Activated naive CD8-positive, alpha-beta T cell treated with anti-CD3 and anti-CD28 coated beads, Interleukin-2, amount 10 ng/mL, durations not matched to agents 7 days and 5 days (primary cell): ENCODE measurements at regions not wholly inside any gene's neighbourhood (a gene's known extent, or its start where the extent isn't known, plus 50 kb on each side); places are given as distances from the start of the nearest gene placed in this dataset.
"Not testable (repeated sequence)": the region's sequence is repeated elsewhere in the genome, so short reads cannot be mapped to it uniquely, and the experiment has no call there.

ENCODE experiments used
- ATAC-seq: fragments of 150-1000 bp; cut with Tn5 transposase; one replicate; pipeline ENCODE4 v1.10.0; 2021; ENCODE audit warnings: low read depth, moderate library complexity
- POLR2A ChIA-PET: fragments of 350-600 bp; sonication (Branson Sonifier 250); formaldehyde crosslinking; loops from one replicate; lab custom pipeline; 2021; ENCODE audit warnings: antibody characterized with exemption; lab: Charles Lee
- DNase-seq: peaks from one replicate; pipeline ENCODE4 v3.0.0; 2021
- H3K27ac Mint-ChIP-seq: one replicate; pipeline ENCODE4 v1.8.0; 2022; ENCODE audit warnings: mild to moderate bottlenecking, mixed read lengths
- H3K27me3 Mint-ChIP-seq: one replicate; pipeline ENCODE4 v1.8.0; 2022; ENCODE audit warnings: mild to moderate bottlenecking, moderate library complexity, mixed read lengths
- H3K36me3 Mint-ChIP-seq: one replicate; pipeline ENCODE4 v1.8.0; 2021; ENCODE audit warnings: mild to moderate bottlenecking, mixed read lengths
- H3K4me1 Mint-ChIP-seq: one replicate; pipeline ENCODE4 v1.8.0; 2021; ENCODE audit warnings: mixed read lengths
- H3K4me3 Mint-ChIP-seq: one replicate; pipeline ENCODE4 v1.8.0; 2022; ENCODE audit warnings: mild to moderate bottlenecking, moderate library complexity, mixed read lengths
- H3K9me3 Mint-ChIP-seq: one replicate; pipeline ENCODE4 v1.8.0; 2021; ENCODE audit warnings: mixed read lengths

- Mint-ChIP-seq H3K36me3 (no peaks in the 10 kb centered on the region), H3K27me3 (peaks cover 2% of the 10 kb centered on the region), H3K4me1 (no peaks in the 10 kb centered on the region), H3K27ac (no peak overlapping the region), H3K4me3 (no peak overlapping the region), H3K9me3 (no peaks in the 10 kb centered on the region)
- POLR2A ChIA-PET: no interaction called here
- DNase-seq (no peak), ATAC-seq (no peak)
Observed at GRCh38 chr2:138066139-138066806, 102.0 kb downstream of the HNMT start.

GRCh38 chr2:138066841-138067240, 102.6 kb downstream of the HNMT start:
- Mint-ChIP-seq H3K9me3 (no peaks in the 10 kb centered on the region), H3K4me3 (no peak overlapping the region), H3K27ac (no peak overlapping the region), H3K4me1 (no peaks in the 10 kb centered on the region), H3K27me3 (peaks cover 2% of the 10 kb centered on the region), H3K36me3 (no peaks in the 10 kb centered on the region)
- ATAC-seq: no peak
- DNase-seq: no peak
- POLR2A ChIA-PET: no interaction called here

GRCh38 chr2:138068669-138069068, 104.4 kb downstream of the HNMT start:
- POLR2A ChIA-PET: interaction anchor here (0.6 kb wide), 1 partner anchor 19 kb away, joined by 7 read pairs; no protein-coding TSS in a partner anchor
- not testable (repeated sequence) for H3K9me3 Mint-ChIP-seq, H3K27me3 Mint-ChIP-seq, H3K4me1 Mint-ChIP-seq, DNase-seq, H3K4me3 Mint-ChIP-seq, H3K36me3 Mint-ChIP-seq, H3K27ac Mint-ChIP-seq, ATAC-seq

GRCh38 chr2:138071042-138071719, 106.9 kb downstream of the HNMT start:
- H3K36me3 Mint-ChIP-seq, ATAC-seq, H3K9me3 Mint-ChIP-seq, H3K4me3 Mint-ChIP-seq, H3K27me3 Mint-ChIP-seq, DNase-seq, H3K4me1 Mint-ChIP-seq, POLR2A ChIA-PET, H3K27ac Mint-ChIP-seq: not testable (repeated sequence)

GRCh38 chr2:138071720-138072719, 107.7 kb downstream of the HNMT start:
- Mint-ChIP-seq H3K9me3 (no peaks in the 10 kb centered on the region), H3K27ac (no peak overlapping the region), H3K4me1 (no peaks in the 10 kb centered on the region), H3K36me3 (no peaks in the 10 kb centered on the region), H3K4me3 (no peak overlapping the region), H3K27me3 (peaks cover 2% of the 10 kb centered on the region)
- ATAC-seq: no peak
- POLR2A ChIA-PET: no interaction called here
- DNase-seq: no peak

GRCh38 chr2:138078153-138078552, 113.9 kb downstream of the HNMT start:
- no peaks in the 10 kb centered on the region for H3K9me3 Mint-ChIP-seq
- H3K4me1 Mint-ChIP-seq: no peaks in the 10 kb centered on the region
- H3K27ac Mint-ChIP-seq: no peak overlapping the region
- no peaks in the 10 kb centered on the region for H3K36me3 Mint-ChIP-seq
- POLR2A ChIA-PET: no interaction called here
- DNase-seq: no peak
- H3K4me3 Mint-ChIP-seq: no peak overlapping the region
- no peak for ATAC-seq
- no peaks in the 10 kb centered on the region for H3K27me3 Mint-ChIP-seq

GRCh38 chr2:138079976-138080375, 115.7 kb downstream of the HNMT start:
- POLR2A ChIA-PET: no interaction called here
- ATAC-seq (no peak), DNase-seq (no peak)
- no peaks in the 10 kb centered on the region for H3K4me1 Mint-ChIP-seq
- H3K27me3 Mint-ChIP-seq: peaks cover 2% of the 10 kb centered on the region
- no peaks in the 10 kb centered on the region for H3K36me3 Mint-ChIP-seq
- H3K9me3 Mint-ChIP-seq: no peaks in the 10 kb centered on the region
- H3K4me3 Mint-ChIP-seq: no peak overlapping the region
- H3K27ac Mint-ChIP-seq: no peak overlapping the region

- POLR2A ChIA-PET: no interaction called here
Observed at GRCh38 chr2:138081225-138082073, 117.2 kb downstream of the HNMT start.

GRCh38 chr2:138084206-138084605, 119.9 kb downstream of the HNMT start:
- H3K4me1 Mint-ChIP-seq: no peaks in the 10 kb centered on the region
- POLR2A ChIA-PET: no interaction called here
- H3K4me3 Mint-ChIP-seq: no peak overlapping the region
- H3K27ac Mint-ChIP-seq: no peak overlapping the region
- peaks cover 2% of the 10 kb centered on the region for H3K27me3 Mint-ChIP-seq
- ATAC-seq (no peak), DNase-seq (no peak)
- peaks cover 3% of the 10 kb centered on the region for H3K9me3 Mint-ChIP-seq
- H3K36me3 Mint-ChIP-seq: no peaks in the 10 kb centered on the region

More at GRCh38 chr2:138081225-138082073, 117.2 kb downstream of the HNMT start:
- no peaks in the 10 kb centered on the region for H3K9me3 Mint-ChIP-seq
- no peak for ATAC-seq
- H3K36me3 Mint-ChIP-seq: no peaks in the 10 kb centered on the region
- no peak overlapping the region for H3K4me3 Mint-ChIP-seq
- peaks cover 2% of the 10 kb centered on the region for H3K27me3 Mint-ChIP-seq
- no peak for DNase-seq
- H3K27ac Mint-ChIP-seq: no peak overlapping the region
- no peaks in the 10 kb centered on the region for H3K4me1 Mint-ChIP-seq

GRCh38 chr2:138085441-138085840, 121.2 kb downstream of the HNMT start:
- H3K4me1 Mint-ChIP-seq, ATAC-seq, POLR2A ChIA-PET, H3K27ac Mint-ChIP-seq, H3K4me3 Mint-ChIP-seq, H3K9me3 Mint-ChIP-seq, DNase-seq, H3K36me3 Mint-ChIP-seq, H3K27me3 Mint-ChIP-seq: not testable (repeated sequence)

- Mint-ChIP-seq H3K27ac (no peak overlapping the region), H3K4me1 (no peaks in the 10 kb centered on the region), H3K36me3 (no peaks in the 10 kb centered on the region), H3K9me3 (peaks cover 3% of the 10 kb centered on the region), H3K27me3 (peaks cover 2% of the 10 kb centered on the region), H3K4me3 (no peak overlapping the region)
- ATAC-seq (no peak), DNase-seq (no peak)
- POLR2A ChIA-PET: no interaction called here
Observed at GRCh38 chr2:138086576-138086975, 122.3 kb downstream of the HNMT start.

- Mint-ChIP-seq H3K27me3 (peaks cover 2% of the 10 kb centered on the region), H3K27ac (no peak overlapping the region), H3K36me3 (no peaks in the 10 kb centered on the region), H3K4me3 (no peak overlapping the region), H3K4me1 (no peaks in the 10 kb centered on the region), H3K9me3 (peaks cover 3% of the 10 kb centered on the region)
- no peak for ATAC-seq
- POLR2A ChIA-PET: interaction anchor here (0.6 kb wide), 1 partner anchor 19 kb away, joined by 7 read pairs; no protein-coding TSS in a partner anchor
- no peak for DNase-seq
Observed at GRCh38 chr2:138087751-138088593, 123.7 kb downstream of the HNMT start.
